ENCODE measurements at regions not wholly inside any gene's neighbourhood (a gene's known extent, or its start where the extent isn't known, plus 50 kb on each side); places are given as distances from the start of the nearest gene placed in this dataset.
"Not testable (repeated sequence)": the region's sequence is repeated elsewhere in the genome, so short reads cannot be mapped to it uniquely, and the experiment has no call there.

DNA sequence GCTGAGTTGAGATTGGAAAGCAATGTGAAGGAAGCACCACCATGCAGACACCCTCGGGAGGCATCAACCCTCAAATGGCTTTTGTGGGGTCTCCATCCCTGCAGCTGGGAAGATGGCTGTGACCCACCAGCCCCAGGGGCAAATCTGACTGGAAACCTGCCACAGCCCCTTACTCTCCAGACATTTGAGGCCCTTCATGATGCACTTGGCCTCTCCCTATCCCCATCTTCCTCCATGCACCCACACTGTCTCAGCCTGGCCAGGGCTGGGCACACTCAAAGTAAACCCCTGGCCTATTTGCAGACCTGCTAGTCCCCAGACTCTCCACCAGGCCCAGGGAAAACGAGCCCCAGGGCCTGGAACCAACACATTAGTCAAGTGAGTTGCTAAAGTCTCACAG lies 205.2 kb downstream of the MATN1 start:
- H3K36me3 ChIP-seq (ENCODE audit: insufficient read depth, low read length) = no peaks in the 10 kb centered on the region
- H3K79me2 ChIP-seq (ENCODE audit: insufficient read depth, low read length) = no peaks in the 10 kb centered on the region
- no peak overlapping the region for H2AFZ ChIP-seq (ENCODE audit: low read length)
- no peak overlapping the region for H3K9ac ChIP-seq (ENCODE audit: low read depth, low read length, poor library complexity, severe bottlenecking)
- no peaks in the 10 kb centered on the region for H4K20me1 ChIP-seq (ENCODE audit: insufficient read depth, low read length, poor library complexity, severe bottlenecking)
- TF ChIP-seq EZH2phosphoT487 (IDR thresholded peaks at IDR 0.05; ENCODE audit: borderline replicate concordance) = no peak
- no peaks in the 10 kb centered on the region for H3K4me1 ChIP-seq (ENCODE audit: insufficient read depth, low read length, poor library complexity, severe bottlenecking)
- no peaks in the 10 kb centered on the region for H3K9me3 ChIP-seq (ENCODE audit: insufficient read depth, low read depth, low read length)
- H3K9me2 ChIP-seq (replicated peaks; ENCODE audit: low read depth, low read length) = no peaks in the 10 kb centered on the region
- H3K27me3 ChIP-seq (ENCODE audit: insufficient read depth, low read length, poor library complexity, severe bottlenecking) = no peaks in the 10 kb centered on the region
- H3K4me2 ChIP-seq (ENCODE audit: low read depth, low read length, poor library complexity, severe bottlenecking) = no peak overlapping the region
- H3F3A ChIP-seq (ENCODE audit: low read depth) = no peaks in the 10 kb centered on the region
- no peak overlapping the region for H3K4me3 ChIP-seq (ENCODE audit: low read length, poor library complexity, severe bottlenecking)

DNA sequence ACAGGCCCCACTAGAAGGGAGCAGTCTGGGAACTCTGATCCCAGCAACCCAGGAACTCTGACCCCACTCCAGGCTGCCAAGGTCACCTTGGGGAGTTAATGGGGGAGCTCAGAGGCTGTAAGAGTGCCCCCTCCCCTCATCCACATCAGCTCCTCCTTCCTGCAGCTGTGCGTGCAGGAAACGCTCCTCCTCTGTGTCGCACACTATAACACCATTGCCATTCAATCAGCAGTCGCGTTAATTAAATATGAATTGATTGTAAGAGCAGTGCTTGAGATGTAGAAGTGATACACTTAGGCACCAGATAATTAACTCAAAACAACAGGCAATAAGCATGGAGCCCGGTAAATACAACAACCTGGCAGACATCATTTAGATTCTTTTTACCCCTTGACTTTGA lies 205.7 kb downstream of the MATN1 start:
- not testable (repeated sequence) for H3K4me1 ChIP-seq (ENCODE audit: insufficient read depth, low read length, poor library complexity, severe bottlenecking); H3K27me3 ChIP-seq (ENCODE audit: insufficient read depth, low read length, poor library complexity, severe bottlenecking); H3K4me2 ChIP-seq (ENCODE audit: low read depth, low read length, poor library complexity, severe bottlenecking); H3K9me2 ChIP-seq (replicated peaks; ENCODE audit: low read depth, low read length); H3K36me3 ChIP-seq (ENCODE audit: insufficient read depth, low read length); H3F3A ChIP-seq (ENCODE audit: low read depth); H3K9me3 ChIP-seq (ENCODE audit: insufficient read depth, low read depth, low read length); H3K79me2 ChIP-seq (ENCODE audit: insufficient read depth, low read length); H3K9ac ChIP-seq (ENCODE audit: low read depth, low read length, poor library complexity, severe bottlenecking); H3K4me3 ChIP-seq (ENCODE audit: low read length, poor library complexity, severe bottlenecking); H2AFZ ChIP-seq (ENCODE audit: low read length); H4K20me1 ChIP-seq (ENCODE audit: insufficient read depth, low read length, poor library complexity, severe bottlenecking)

DNA sequence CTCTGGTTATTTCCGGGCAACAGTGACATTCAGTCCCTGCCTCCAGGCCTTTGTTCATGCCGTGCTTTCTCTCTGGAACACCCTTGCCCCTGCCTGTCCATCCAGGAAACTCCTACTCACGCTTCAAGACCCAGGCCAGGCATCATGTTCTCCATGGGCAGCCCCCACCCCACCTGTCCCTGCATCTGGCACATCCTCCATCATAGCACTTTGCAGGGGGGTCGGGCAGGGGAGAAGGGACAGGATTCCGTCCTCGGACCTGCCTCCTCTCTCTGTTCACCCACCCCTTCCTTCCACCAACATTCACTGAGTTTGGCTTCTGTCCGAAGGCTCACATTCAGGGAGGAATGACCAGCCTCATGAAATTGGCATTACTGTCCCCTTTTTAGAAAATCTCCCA lies 206.1 kb downstream of the MATN1 start:
- not testable (repeated sequence) for H3K4me2 ChIP-seq (ENCODE audit: low read depth, low read length, poor library complexity, severe bottlenecking); H3K9me2 ChIP-seq (replicated peaks; ENCODE audit: low read depth, low read length); H3K9ac ChIP-seq (ENCODE audit: low read depth, low read length, poor library complexity, severe bottlenecking); H3F3A ChIP-seq (ENCODE audit: low read depth); H3K79me2 ChIP-seq (ENCODE audit: insufficient read depth, low read length); H3K4me1 ChIP-seq (ENCODE audit: insufficient read depth, low read length, poor library complexity, severe bottlenecking); H3K27me3 ChIP-seq (ENCODE audit: insufficient read depth, low read length, poor library complexity, severe bottlenecking); H3K9me3 ChIP-seq (ENCODE audit: insufficient read depth, low read depth, low read length); H2AFZ ChIP-seq (ENCODE audit: low read length); H4K20me1 ChIP-seq (ENCODE audit: insufficient read depth, low read length, poor library complexity, severe bottlenecking); H3K4me3 ChIP-seq (ENCODE audit: low read length, poor library complexity, severe bottlenecking); H3K36me3 ChIP-seq (ENCODE audit: insufficient read depth, low read length)

DNA sequence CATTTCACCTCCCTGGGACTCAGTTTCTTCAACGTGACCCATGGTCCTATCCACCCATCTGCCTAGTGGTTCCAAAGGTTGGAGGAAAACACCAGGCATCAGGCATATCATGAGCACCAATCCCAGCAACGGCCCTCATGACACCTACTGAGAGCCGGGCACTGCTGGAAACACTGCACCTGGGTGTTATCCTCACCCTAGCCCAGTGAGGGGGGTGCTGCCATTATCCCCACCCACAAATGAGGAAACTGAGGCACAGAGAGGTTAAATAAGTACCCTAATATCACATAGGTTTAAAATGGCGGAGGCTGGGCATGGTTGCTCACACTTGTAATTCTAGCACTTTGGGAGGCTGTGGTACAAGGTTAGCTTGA lies 206.9 kb downstream of the MATN1 start:
- H3K9me2 ChIP-seq (replicated peaks; ENCODE audit: low read depth, low read length) = no peaks in the 10 kb centered on the region
- H3F3A ChIP-seq (ENCODE audit: low read depth) = no peaks in the 10 kb centered on the region
- H3K4me1 ChIP-seq (ENCODE audit: insufficient read depth, low read length, poor library complexity, severe bottlenecking) = no peaks in the 10 kb centered on the region
- H4K20me1 ChIP-seq (ENCODE audit: insufficient read depth, low read length, poor library complexity, severe bottlenecking) = no peaks in the 10 kb centered on the region
- no peaks in the 10 kb centered on the region for H3K36me3 ChIP-seq (ENCODE audit: insufficient read depth, low read length)
- no peak overlapping the region for H2AFZ ChIP-seq (ENCODE audit: low read length)
- no peaks in the 10 kb centered on the region for H3K79me2 ChIP-seq (ENCODE audit: insufficient read depth, low read length)
- H3K27me3 ChIP-seq (ENCODE audit: insufficient read depth, low read length, poor library complexity, severe bottlenecking) = no peaks in the 10 kb centered on the region
- no peak overlapping the region for H3K4me2 ChIP-seq (ENCODE audit: low read depth, low read length, poor library complexity, severe bottlenecking)
- no peaks in the 10 kb centered on the region for H3K9me3 ChIP-seq (ENCODE audit: insufficient read depth, low read depth, low read length)
- no peak overlapping the region for H3K4me3 ChIP-seq (ENCODE audit: low read length, poor library complexity, severe bottlenecking)
- no peak overlapping the region for H3K9ac ChIP-seq (ENCODE audit: low read depth, low read length, poor library complexity, severe bottlenecking)
- no peak for TF ChIP-seq EZH2phosphoT487 (IDR thresholded peaks at IDR 0.05; ENCODE audit: borderline replicate concordance)

- H4K20me1 ChIP-seq (ENCODE audit: insufficient read depth, low read length, poor library complexity, severe bottlenecking) = no peaks in the 10 kb centered on the region
- TF ChIP-seq CTCF (conservative IDR thresholded peaks at IDR 0.05; ENCODE audit: low read length) (no peak), EZH2phosphoT487 (IDR thresholded peaks at IDR 0.05; ENCODE audit: borderline replicate concordance) (no peak)
- no peaks in the 10 kb centered on the region for H3K9me3 ChIP-seq (ENCODE audit: insufficient read depth, low read depth, low read length)
- no peaks in the 10 kb centered on the region for H3K79me2 ChIP-seq (ENCODE audit: insufficient read depth, low read length)
- H3K9me2 ChIP-seq (replicated peaks; ENCODE audit: low read depth, low read length) = no peaks in the 10 kb centered on the region
- H3K4me3 ChIP-seq (ENCODE audit: low read length, poor library complexity, severe bottlenecking) = no peak overlapping the region
- H3K27me3 ChIP-seq (ENCODE audit: insufficient read depth, low read length, poor library complexity, severe bottlenecking) = no peaks in the 10 kb centered on the region
- H3K36me3 ChIP-seq (ENCODE audit: insufficient read depth, low read length) = no peaks in the 10 kb centered on the region
- H3F3A ChIP-seq (ENCODE audit: low read depth) = no peaks in the 10 kb centered on the region
- no peaks in the 10 kb centered on the region for H3K4me1 ChIP-seq (ENCODE audit: insufficient read depth, low read length, poor library complexity, severe bottlenecking)
- no peak overlapping the region for H3K4me2 ChIP-seq (ENCODE audit: low read depth, low read length, poor library complexity, severe bottlenecking)
- no peak overlapping the region for H2AFZ ChIP-seq (ENCODE audit: low read length)
- H3K9ac ChIP-seq (ENCODE audit: low read depth, low read length, poor library complexity, severe bottlenecking) = no peak overlapping the region
Measured at GRCh38 chr1:30515755-30516484, 207.5 kb downstream of the MATN1 start.
